ENCODE measurements at regions not wholly inside any gene's neighbourhood (a gene's known extent, or its start where the extent isn't known, plus 50 kb on each side); places are given as distances from the start of the nearest gene placed in this dataset.
"Not testable (repeated sequence)": the region's sequence is repeated elsewhere in the genome, so short reads cannot be mapped to it uniquely, and the experiment has no call there.

DNA sequence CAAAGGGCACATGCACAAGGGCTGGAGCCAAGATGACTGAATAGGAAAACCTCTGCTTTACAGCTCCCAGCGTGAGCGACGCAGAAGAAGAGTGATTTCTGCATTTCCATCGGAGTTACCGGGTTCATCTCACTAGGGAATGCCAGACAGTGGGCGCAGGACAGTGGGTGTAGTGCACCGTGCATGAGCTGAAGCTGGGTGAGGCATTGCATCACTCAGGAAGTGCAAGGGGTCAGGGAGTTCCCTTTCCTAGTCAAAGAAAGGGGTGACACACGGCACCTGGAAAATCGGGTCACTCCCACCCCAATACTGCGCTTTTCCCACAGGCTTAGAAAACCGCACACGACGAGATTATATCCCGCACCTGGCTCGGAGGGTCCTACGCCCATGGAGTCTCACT lies 64.5 kb upstream of the HTR1E start:
- not testable (repeated sequence) for H3K27ac ChIP-seq

DNA sequence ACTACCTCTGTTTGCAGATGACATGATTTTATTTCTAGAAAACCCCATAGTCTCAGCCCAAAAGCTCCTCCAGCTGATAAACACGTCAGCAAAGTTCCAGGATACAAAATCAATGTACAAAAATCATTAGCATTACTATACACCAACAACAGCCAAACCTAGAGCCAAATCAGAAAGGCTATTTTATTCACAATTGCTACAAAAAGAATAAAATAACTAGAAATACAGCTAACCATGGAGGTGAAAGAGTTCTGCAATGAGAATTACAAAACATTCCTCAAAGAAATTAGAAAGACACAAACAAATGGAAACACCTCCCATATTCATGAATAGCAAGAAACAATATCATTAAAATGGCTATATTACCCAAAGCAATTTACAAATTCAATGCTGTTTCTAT lies 65.6 kb upstream of the HTR1E start:
- TF ChIP-seq, protein P1, sequence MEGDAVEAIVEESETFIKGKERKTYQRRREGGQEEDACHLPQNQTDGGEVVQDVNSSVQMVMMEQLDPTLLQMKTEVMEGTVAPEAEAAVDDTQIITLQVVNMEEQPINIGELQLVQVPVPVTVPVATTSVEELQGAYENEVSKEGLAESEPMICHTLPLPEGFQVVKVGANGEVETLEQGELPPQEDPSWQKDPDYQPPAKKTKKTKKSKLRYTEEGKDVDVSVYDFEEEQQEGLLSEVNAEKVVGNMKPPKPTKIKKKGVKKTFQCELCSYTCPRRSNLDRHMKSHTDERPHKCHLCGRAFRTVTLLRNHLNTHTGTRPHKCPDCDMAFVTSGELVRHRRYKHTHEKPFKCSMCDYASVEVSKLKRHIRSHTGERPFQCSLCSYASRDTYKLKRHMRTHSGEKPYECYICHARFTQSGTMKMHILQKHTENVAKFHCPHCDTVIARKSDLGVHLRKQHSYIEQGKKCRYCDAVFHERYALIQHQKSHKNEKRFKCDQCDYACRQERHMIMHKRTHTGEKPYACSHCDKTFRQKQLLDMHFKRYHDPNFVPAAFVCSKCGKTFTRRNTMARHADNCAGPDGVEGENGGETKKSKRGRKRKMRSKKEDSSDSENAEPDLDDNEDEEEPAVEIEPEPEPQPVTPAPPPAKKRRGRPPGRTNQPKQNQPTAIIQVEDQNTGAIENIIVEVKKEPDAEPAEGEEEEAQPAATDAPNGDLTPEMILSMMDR (IDR thresholded peaks at IDR 0.05): no peak
- TF ChIP-seq ZFX (IDR thresholded peaks at IDR 0.05; ENCODE audit: borderline replicate concordance): no peak

DNA sequence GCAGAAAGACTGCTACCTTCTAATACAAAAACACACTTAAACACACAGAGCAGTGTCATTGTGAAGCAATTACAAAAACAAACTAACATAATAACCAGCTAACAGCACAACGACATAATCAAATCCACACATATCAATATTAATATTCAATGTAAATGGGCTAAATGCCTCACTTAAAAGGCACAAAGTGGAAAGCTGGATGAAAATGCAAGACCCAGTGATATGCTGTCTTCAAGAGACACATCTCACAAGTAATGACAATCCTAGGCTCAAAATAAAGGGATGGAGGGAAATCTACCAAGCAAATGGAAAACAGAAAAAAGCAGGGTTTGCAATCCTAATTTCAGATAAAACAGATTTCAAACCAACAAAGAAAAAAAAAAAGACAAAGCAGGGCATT lies 67.8 kb upstream of the HTR1E start:
- TF ChIP-seq ZFX (IDR thresholded peaks at IDR 0.05; ENCODE audit: borderline replicate concordance): no peak
- TF ChIP-seq, protein P1 (IDR thresholded peaks at IDR 0.05): no peak
- H3K27ac ChIP-seq: no peak overlapping the region

More for the DNA sequence above, 65.6 kb upstream of the HTR1E start:
- no peak overlapping the region for H3K27ac ChIP-seq

DNA sequence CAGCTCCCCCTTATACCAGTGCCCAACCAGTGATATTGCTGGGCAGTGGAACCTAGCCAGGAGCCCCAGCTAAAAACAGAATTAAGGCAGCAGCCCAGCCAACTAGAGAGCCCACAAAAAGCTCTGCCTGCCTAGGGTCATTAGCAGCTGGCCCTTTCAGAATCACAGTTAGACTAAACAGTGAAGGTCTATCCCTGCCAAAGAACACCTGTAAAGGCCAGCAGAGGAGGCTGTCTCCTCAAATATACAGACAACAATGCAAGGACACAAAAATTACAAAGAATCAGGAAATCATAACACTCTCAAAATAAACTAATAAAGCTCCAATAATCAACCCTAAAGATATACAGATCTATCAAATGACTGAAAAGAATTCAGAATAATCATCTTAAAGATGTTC lies 77.8 kb upstream of the HTR1E start:
- no peak overlapping the region for H3K27ac ChIP-seq
- no peak for TF ChIP-seq ZFX (IDR thresholded peaks at IDR 0.05; ENCODE audit: borderline replicate concordance)
- TF ChIP-seq, protein P1 (IDR thresholded peaks at IDR 0.05): no peak; the same call in 1 of the 2 replicates

DNA sequence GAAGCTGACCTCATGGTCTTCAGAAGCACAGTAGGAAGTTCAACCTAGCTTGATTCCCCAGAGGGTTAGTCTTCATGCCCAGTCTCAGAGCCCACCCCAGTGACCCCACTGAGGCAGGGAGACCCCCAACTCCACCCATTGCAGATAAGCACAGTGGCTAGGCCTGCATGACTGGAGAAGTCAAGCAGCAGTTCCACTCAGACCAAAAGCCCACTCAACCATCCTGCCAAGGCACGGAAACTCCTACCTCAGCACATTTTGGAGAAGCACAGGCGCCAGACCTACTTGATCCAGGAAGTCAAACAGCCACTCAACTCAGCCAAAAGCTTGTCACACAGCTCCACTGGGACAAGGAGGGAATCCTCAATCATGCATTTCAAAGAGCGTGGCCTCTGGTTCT lies 78.4 kb upstream of the HTR1E start:
- no peak overlapping the region for H3K27ac ChIP-seq
- no peak for TF ChIP-seq ZFX (IDR thresholded peaks at IDR 0.05; ENCODE audit: borderline replicate concordance)
- TF ChIP-seq, protein P1 (IDR thresholded peaks at IDR 0.05): no peak

DNA sequence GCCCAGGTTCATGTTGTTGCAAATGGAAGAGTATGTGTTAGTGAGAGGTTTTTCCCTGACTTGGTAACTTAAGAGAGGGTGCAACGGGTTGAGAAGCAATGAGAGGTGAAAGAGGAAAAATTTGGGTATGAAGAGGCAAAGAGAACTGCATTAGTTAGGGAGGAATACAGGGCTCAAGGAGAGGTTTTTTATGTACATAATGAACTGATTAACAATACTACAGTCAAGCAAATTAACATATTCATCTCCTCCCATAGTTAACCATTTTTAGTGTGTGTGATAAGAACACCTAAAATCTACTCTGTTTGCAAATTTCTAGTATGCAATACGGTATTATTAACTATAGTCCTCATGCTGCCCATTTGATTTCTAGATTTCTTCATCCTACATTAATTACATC lies 79.5 kb upstream of the HTR1E start:
- H3K27ac ChIP-seq: no peak overlapping the region
- TF ChIP-seq ZFX (IDR thresholded peaks at IDR 0.05; ENCODE audit: borderline replicate concordance): no peak
- TF ChIP-seq, protein P1 (IDR thresholded peaks at IDR 0.05): no peak

DNA sequence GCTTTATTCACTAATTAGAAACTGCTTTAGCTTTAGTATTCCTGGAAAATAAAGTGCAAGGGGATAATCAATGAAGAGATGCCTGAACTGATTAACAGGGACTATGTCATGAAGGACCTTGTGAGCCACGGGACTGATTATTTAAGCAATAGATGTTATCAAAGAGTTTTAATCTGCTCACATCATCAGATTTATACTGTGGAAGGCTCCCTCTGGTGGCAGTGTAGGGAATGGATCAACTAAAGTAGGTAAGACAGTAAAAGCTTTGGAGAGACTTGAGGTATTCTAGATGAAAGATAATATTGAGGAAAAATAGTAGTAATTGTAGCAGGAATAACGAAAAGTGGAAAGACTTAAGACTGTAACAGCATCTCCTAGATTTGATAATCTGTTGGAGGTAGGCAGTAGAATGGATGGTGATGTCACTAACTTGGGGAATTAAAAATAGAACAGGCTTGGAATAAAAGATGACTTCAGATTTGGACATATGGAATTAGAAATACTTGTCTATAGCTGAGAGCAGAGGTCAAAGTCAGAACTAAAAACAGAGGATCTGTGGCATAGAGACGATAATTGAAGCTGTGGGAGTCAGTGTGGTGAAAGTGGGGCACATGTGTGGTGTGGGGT lies 80.3 kb upstream of the HTR1E start:
- TF ChIP-seq, protein P1 (IDR thresholded peaks at IDR 0.05): peak; percentile 89
- no peak for TF ChIP-seq ZFX (IDR thresholded peaks at IDR 0.05; ENCODE audit: borderline replicate concordance)
- H3K27ac ChIP-seq: no peak overlapping the region

DNA sequence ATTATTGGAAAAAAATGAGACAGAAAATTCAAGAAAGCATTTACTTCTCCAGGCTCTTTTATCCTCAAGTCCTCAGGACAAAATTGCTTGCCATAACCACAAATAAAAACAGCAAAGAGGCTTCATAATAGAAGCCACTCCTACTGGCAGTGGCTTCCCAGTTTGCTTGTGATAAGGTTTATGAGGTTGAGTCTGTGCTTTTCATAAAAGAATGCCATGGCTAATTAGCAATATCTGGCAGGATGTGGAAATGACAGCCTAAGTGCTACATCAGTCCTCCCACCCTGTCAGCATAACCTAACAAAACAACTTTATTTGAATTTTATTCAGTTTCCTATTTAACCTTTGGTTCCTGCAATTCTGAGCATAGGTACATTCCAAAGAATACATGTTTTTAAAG lies 80.9 kb upstream of the HTR1E start:
- TF ChIP-seq, protein P1 (IDR thresholded peaks at IDR 0.05): no peak
- no peak for TF ChIP-seq ZFX (IDR thresholded peaks at IDR 0.05; ENCODE audit: borderline replicate concordance)

More for the DNA sequence above, 80.9 kb upstream of the HTR1E start:
- no peak overlapping the region for H3K27ac ChIP-seq

All from 22Rv1 (cell line).